HEK293T (cell line): ENCODE measurements at regions not wholly inside any gene's neighbourhood (a gene's known extent, or its start where the extent isn't known, plus 50 kb on each side); places are given as distances from the start of the nearest gene placed in this dataset.
"Not testable (repeated sequence)": the region's sequence is repeated elsewhere in the genome, so short reads cannot be mapped to it uniquely, and the experiment has no call there.

Source experiments
- FOXM1 ChIP-seq: fragments of 450-650 bp; IDR thresholded peaks from 2 replicates; pipeline ENCODE4 v1.6.1; 2017; ENCODE audit warnings: mild to moderate bottlenecking, borderline replicate concordance
- HDGF ChIP-seq: fragments of 450-650 bp; IDR thresholded peaks from 2 replicates; pipeline ENCODE4 v1.6.1; 2017; ENCODE audit warnings: antibody characterized with exemption, borderline replicate concordance
- TARDBP ChIP-seq: fragments of 450-650 bp; IDR thresholded peaks from 2 replicates; pipeline ENCODE4 v1.6.1; 2016

DNA sequence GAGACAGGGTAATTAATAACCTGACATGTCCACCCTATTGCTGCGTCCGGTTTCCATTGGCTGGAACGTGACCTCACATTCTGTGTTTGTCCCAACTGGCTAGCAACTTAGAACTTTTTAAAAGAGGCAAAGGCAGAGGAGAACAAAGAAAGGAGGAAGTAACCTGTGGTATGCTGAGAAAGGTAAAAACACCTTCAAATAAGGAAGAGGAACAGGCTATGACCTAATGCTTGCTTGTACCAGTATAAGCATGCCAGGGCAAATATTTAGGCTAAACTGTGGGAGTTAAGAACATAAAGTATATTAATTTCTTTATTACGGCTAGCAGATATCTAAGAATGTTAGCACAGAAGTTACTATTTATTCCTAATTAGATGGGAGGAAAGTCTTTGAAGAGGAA, 87.3 kb upstream of the MAP10 start:
- not testable (repeated sequence) for TF ChIP-seq TARDBP, HDGF, FOXM1
